HCT116 (cell line): ENCODE measurements at regions not wholly inside any gene's neighbourhood (a gene's known extent, or its start where the extent isn't known, plus 50 kb on each side); places are given as distances from the start of the nearest gene placed in this dataset.

Source experiments
- ATAC-seq: fragments of 200-7000 bp; cut with Tn5 transposase; 2 replicates; pipeline ENCODE4 v1.9.1; 2020; ENCODE audit warnings: mild to moderate bottlenecking, moderate library complexity
- BruUV-seq: library from RNA; stranded (reverse); fragments of 400-500 nt; replicated peaks from 2 replicates; lab custom pipeline; 2021; lab: Mats Ljungman, UMichigan
- CTCF ChIA-PET: fragments of 300-600 bp; sonication (Branson Sonifier 250); formaldehyde crosslinking; loops from one replicate; lab custom pipeline; 2021; ENCODE audit warnings: antibody characterized with exemption; lab: Charles Lee
- POLR2A ChIA-PET: fragments of 300-600, 350-600 bp; sonication (Branson Sonifier 250); formaldehyde crosslinking; loops from one replicate; lab custom pipeline; 2021; ENCODE audit warnings: antibody characterized with exemption; lab: Charles Lee
- RAD21 ChIA-PET, 2 experiments: fragments of 300-600 bp; sonication (Branson Sonifier 250); formaldehyde crosslinking; loops; one replicate each; lab custom pipeline; 2023; ENCODE audit warnings: low total read pairs in 2 of 2; ENCODE audit not compliant: uncharacterized antibody in 2 of 2, unreplicated experiment in 2 of 2, low non-redundant PET in 1 of 2; lab: Charles Lee
- DNase-seq: peaks from one replicate; pipeline ENCODE4 v3.0.0-alpha.2; 2010; ENCODE audit warnings: low read depth, low spot score
- H2AFZ ChIP-seq: fragments of 200-600 bp; shearing (Covaris generic), sonication (generic); 2 replicates; pipeline ENCODE4 v1.6.1; 2017; ENCODE audit warnings: low read depth, mixed run types, mixed read lengths, antibody characterized with exemption, low read length; ENCODE audit not compliant: poor library complexity, severe bottlenecking
- H3K27ac ChIP-seq: 2 replicates; pipeline ENCODE4 v1.5.1; 2012; ENCODE audit warnings: low read depth, low read length
- H3K27me3 ChIP-seq: fragments of 200-600 bp; sonication (generic); 2 replicates; pipeline ENCODE4 v1.6.1; 2016; ENCODE audit warnings: mixed run types, low read length, mixed read lengths; ENCODE audit not compliant: insufficient read depth
- H3K36me3 ChIP-seq, 2 experiments: fragments of 200-500 bp in 1 of 2; fragments of 200-600 bp in 1 of 2; sonication (Bioruptor generic) in 1 of 2; sonication (generic) in 1 of 2; 2 replicates each; pipeline versions ENCODE4 v1.5.1 to v1.6.1; 2014 to 2016; ENCODE audit warnings: low read length in 2 of 2, inconsistent platforms in 1 of 2, mixed read lengths in 1 of 2, mixed run types in 1 of 2; ENCODE audit not compliant: insufficient read depth in 2 of 2, control insufficient read depth in 1 of 2
- H3K4me1 ChIP-seq, 2 experiments: fragments of 200-600 bp in 1 of 2; sonication (generic) in 1 of 2; 2 replicates each; pipeline versions ENCODE4 v1.5.1 to v1.6.1; 2012 to 2017; ENCODE audit warnings: low read length in 2 of 2, inconsistent platforms in 1 of 2, mild to moderate bottlenecking in 1 of 2, mixed read lengths in 1 of 2, mixed run types in 1 of 2, moderate library complexity in 1 of 2; ENCODE audit not compliant: insufficient read depth in 2 of 2, control insufficient read depth in 1 of 2
- H3K4me2 ChIP-seq: fragments of 200-600 bp; sonication (generic); 2 replicates; pipeline ENCODE4 v1.6.1; 2017; ENCODE audit warnings: mixed run types, low read length, mixed read lengths
- H3K4me3 ChIP-seq, 2 experiments: fragments of 200-600 bp in 1 of 2; sonication (generic) in 1 of 2; replicated peaks in 1 of 2; 2 replicates each; pipeline ENCODE4 v1.5.1; 2011 to 2016; ENCODE audit warnings: low read length in 2 of 2, control low read depth in 1 of 2, low read depth in 1 of 2, mild to moderate bottlenecking in 1 of 2, mixed read lengths in 1 of 2, mixed run types in 1 of 2
- H3K79me2 ChIP-seq: fragments of 200-600 bp; sonication (generic); 2 replicates; pipeline ENCODE4 v1.6.1; 2017; ENCODE audit warnings: mild to moderate bottlenecking, mixed run types, low read length, moderate library complexity, mixed read lengths; ENCODE audit not compliant: insufficient read depth
- H3K9ac ChIP-seq: fragments of 200-600 bp; sonication (generic); 2 replicates; pipeline ENCODE4 v1.6.1; 2016; ENCODE audit warnings: low read length, mixed read lengths
- H3K9me2 ChIP-seq: fragments of 200-600 bp; sonication (generic), shearing (Covaris generic); 2 replicates; pipeline ENCODE4 v1.6.1; 2017; ENCODE audit warnings: mixed run types, mild to moderate bottlenecking, moderate library complexity; ENCODE audit not compliant: insufficient read depth
- H3K9me3 ChIP-seq, 2 experiments: fragments of 200-500 bp in 1 of 2; fragments of 200-600 bp in 1 of 2; sonication (Bioruptor generic) in 1 of 2; sonication (generic) in 1 of 2; 2 replicates each; pipeline ENCODE4 v1.6.1; 2014 to 2017; ENCODE audit warnings: low read length in 2 of 2, mixed read lengths in 2 of 2, inconsistent platforms in 1 of 2, low read depth in 1 of 2, mild to moderate bottlenecking in 1 of 2, mixed run types in 1 of 2, moderate library complexity in 1 of 2; ENCODE audit not compliant: control insufficient read depth in 1 of 2, insufficient read depth in 1 of 2
- H4K20me1 ChIP-seq: fragments of 200-600 bp; sonication (generic), shearing (Covaris generic); 2 replicates; pipeline ENCODE4 v1.6.1; 2017; ENCODE audit warnings: mixed run types, mild to moderate bottlenecking, moderate library complexity; ENCODE audit not compliant: insufficient read depth
- CBX3 ChIP-seq: IDR thresholded peaks from 2 replicates; pipeline ENCODE4 v1.6.1; 2012; ENCODE audit warnings: low read depth
- CEBPB ChIP-seq: IDR thresholded peaks from 2 replicates; pipeline ENCODE4 v1.6.1; 2012; ENCODE audit warnings: low read depth
- CTCF ChIP-seq, 3 experiments: fragments of 200-600 bp in 1 of 3; sonication (generic) in 1 of 3; IDR thresholded peaks in 2 of 3; conservative IDR thresholded peaks in 1 of 3; 2 replicates each; pipeline ENCODE4 v1.5.1; 2012 to 2017; ENCODE audit warnings: low read depth in 2 of 3, low read length in 2 of 3, antibody characterized with exemption in 1 of 3, borderline replicate concordance in 1 of 3, control low read depth in 1 of 3, mild to moderate bottlenecking in 1 of 3, mixed read lengths in 1 of 3, mixed run types in 1 of 3, moderate library complexity in 1 of 3; ENCODE audit not compliant: insufficient read depth in 1 of 3
- ELF1 ChIP-seq: IDR thresholded peaks from 2 replicates; pipeline ENCODE4 v1.6.1; 2012; ENCODE audit warnings: low read depth, borderline replicate concordance
- EZH2phosphoT487 ChIP-seq: fragments of 200-600 bp; IDR thresholded peaks from 2 replicates; pipeline ENCODE4 v1.6.1; 2018; ENCODE audit warnings: antibody characterized with exemption, borderline replicate concordance
- FOSL1 ChIP-seq: IDR thresholded peaks from 2 replicates; pipeline ENCODE4 v1.6.1; 2012; ENCODE audit warnings: low read depth
- JUND ChIP-seq: IDR thresholded peaks from 2 replicates; pipeline ENCODE4 v1.6.1; 2012
- POLR2A ChIP-seq: IDR thresholded peaks from 2 replicates; pipeline ENCODE4 v1.7.0; 2011; ENCODE audit warnings: borderline replicate concordance; ENCODE audit not compliant: insufficient read depth, insufficient read length; ENCODE audit errors: extremely low read depth
- POLR2AphosphoS5 ChIP-seq: IDR thresholded peaks from 2 replicates; pipeline ENCODE4 v1.6.1; 2011; ENCODE audit warnings: mild to moderate bottlenecking, low read depth, low read length, moderate library complexity
- RAD21 ChIP-seq: IDR thresholded peaks from 2 replicates; pipeline ENCODE4 v1.6.1; 2012; ENCODE audit warnings: low read depth, mild to moderate bottlenecking
- SRF ChIP-seq: IDR thresholded peaks from 2 replicates; pipeline ENCODE4 v1.6.1; 2012; ENCODE audit warnings: low read depth
- TCF7L2 ChIP-seq: IDR thresholded peaks from 2 replicates; pipeline ENCODE4 v1.7.0; 2011; ENCODE audit warnings: borderline replicate concordance, inconsistent platforms; ENCODE audit not compliant: insufficient read depth, insufficient read length; ENCODE audit errors: extremely low read depth
- YY1 ChIP-seq: IDR thresholded peaks from 2 replicates; pipeline ENCODE4 v1.6.1; 2011; ENCODE audit warnings: low read length, low read depth, moderate library complexity, mild to moderate bottlenecking; ENCODE audit not compliant: insufficient replicate concordance; ENCODE audit errors: extremely low read depth
- ZNF274 ChIP-seq: fragments of 200-500 bp; sonication (Bioruptor generic); IDR thresholded peaks from 2 replicates; pipeline ENCODE4 v1.6.1; 2014; ENCODE audit warnings: mild to moderate bottlenecking, low read depth, low read length, inconsistent platforms
- intact Hi-C: fragments of 100-400 bp; cut with micrococcal nuclease; formaldehyde crosslinking; loops from 2 replicates; pipeline ENCODE4 v1.10.0; 2022

GRCh38 chr3:106438887-106439286, 570.1 kb upstream of the CBLB start:
- Histone ChIP-seq H3K9ac (no peak overlapping the region), H3K9me3 (no peaks in the 10 kb centered on the region), H3K79me2 (no peaks in the 10 kb centered on the region), H4K20me1 (no peaks in the 10 kb centered on the region), H3K36me3 (no peaks in the 10 kb centered on the region), H3K4me2 (no peak overlapping the region), H3K9me2 (no peaks in the 10 kb centered on the region), H3K27ac (no peak overlapping the region), H2AFZ (no peak overlapping the region), H3K4me3 (no peak overlapping the region), H3K4me1 (no peaks in the 10 kb centered on the region), H3K27me3 (no peaks in the 10 kb centered on the region)
- ATAC-seq (no peak), DNase-seq (no peak)
- intact Hi-C loops: no loop called here
- no TSS peak for BruUV-seq
- ChIA-PET RAD21 (no interaction called here), POLR2A (no interaction called here), CTCF (no interaction called here)
- TF ChIP-seq SRF: no peak
- no peak for TF ChIP-seq POLR2A
- no peak for TF ChIP-seq POLR2AphosphoS5
- no peak for TF ChIP-seq CEBPB
- no peak for TF ChIP-seq YY1
- no peak for TF ChIP-seq TCF7L2
- TF ChIP-seq CTCF (IDR thresholded peaks at IDR 0.05 in 2 of 3, conservative IDR thresholded peaks at IDR 0.05 in 1 of 3; ENCODE audit: borderline replicate concordance in 1 of 3, insufficient read depth in 1 of 3, low read depth in 2 of 3, low read length in 2 of 3): no peak
- no peak for TF ChIP-seq CBX3
- no peak for TF ChIP-seq JUND
- TF ChIP-seq ZNF274: no peak
- TF ChIP-seq FOSL1: no peak
- TF ChIP-seq ELF1: no peak
- no peak for TF ChIP-seq EZH2phosphoT487
- no peak for TF ChIP-seq RAD21
